ENCODE measurements at regions not wholly inside any gene's neighbourhood (a gene's known extent, or its start where the extent isn't known, plus 50 kb on each side); places are given as distances from the start of the nearest gene placed in this dataset.

DNA sequence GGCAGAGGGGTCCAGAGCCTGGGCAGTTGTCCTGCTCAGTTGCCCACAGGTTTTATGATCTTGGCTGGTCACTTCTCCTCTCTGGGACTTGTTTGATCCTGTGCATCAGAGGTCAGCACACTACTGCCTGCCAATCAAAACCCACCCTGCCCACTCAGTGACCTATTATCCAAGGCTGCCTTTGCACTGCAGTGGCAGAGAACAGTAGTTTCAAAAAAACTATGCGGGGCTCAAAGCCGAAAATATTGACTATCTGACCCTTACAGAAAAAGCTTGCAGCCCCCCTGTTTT is 218.2 kb downstream of the CYP26B1 start:
- TF ChIP-seq, protein P1, sequence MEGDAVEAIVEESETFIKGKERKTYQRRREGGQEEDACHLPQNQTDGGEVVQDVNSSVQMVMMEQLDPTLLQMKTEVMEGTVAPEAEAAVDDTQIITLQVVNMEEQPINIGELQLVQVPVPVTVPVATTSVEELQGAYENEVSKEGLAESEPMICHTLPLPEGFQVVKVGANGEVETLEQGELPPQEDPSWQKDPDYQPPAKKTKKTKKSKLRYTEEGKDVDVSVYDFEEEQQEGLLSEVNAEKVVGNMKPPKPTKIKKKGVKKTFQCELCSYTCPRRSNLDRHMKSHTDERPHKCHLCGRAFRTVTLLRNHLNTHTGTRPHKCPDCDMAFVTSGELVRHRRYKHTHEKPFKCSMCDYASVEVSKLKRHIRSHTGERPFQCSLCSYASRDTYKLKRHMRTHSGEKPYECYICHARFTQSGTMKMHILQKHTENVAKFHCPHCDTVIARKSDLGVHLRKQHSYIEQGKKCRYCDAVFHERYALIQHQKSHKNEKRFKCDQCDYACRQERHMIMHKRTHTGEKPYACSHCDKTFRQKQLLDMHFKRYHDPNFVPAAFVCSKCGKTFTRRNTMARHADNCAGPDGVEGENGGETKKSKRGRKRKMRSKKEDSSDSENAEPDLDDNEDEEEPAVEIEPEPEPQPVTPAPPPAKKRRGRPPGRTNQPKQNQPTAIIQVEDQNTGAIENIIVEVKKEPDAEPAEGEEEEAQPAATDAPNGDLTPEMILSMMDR (conservative IDR thresholded peaks at IDR 0.05; ENCODE audit: low read depth, low read length), result no peak
- TF ChIP-seq EZH2 (IDR thresholded peaks at IDR 0.05; ENCODE audit: borderline replicate concordance, low read depth, low read length, poor library complexity, severe bottlenecking), result no peak

Measured in A673 (cell line).